ENCODE measurements at regions not wholly inside any gene's neighbourhood (a gene's known extent, or its start where the extent isn't known, plus 50 kb on each side); places are given as distances from the start of the nearest gene placed in this dataset.

- Histone ChIP-seq H3K9me3 (replicated peaks; ENCODE audit: insufficient read depth, low read length) (no peaks in the 10 kb centered on the region), H3K9me2 (replicated peaks; ENCODE audit: insufficient read depth, low read length) (no peaks in the 10 kb centered on the region), H4K20me1 (ENCODE audit: insufficient read depth, low read length) (no peaks in the 10 kb centered on the region), H3K79me2 (ENCODE audit: low read length) (no peaks in the 10 kb centered on the region), H3K27me3 (replicated peaks; ENCODE audit: insufficient read depth, low read length) (no peaks in the 10 kb centered on the region), H3F3A (ENCODE audit: insufficient read depth, low read length) (no peaks in the 10 kb centered on the region), H3K9ac (ENCODE audit: low read length) (no peak overlapping the region), H3K4me3 (ENCODE audit: low read length) (no peak overlapping the region), H3K4me1 (ENCODE audit: low read length) (peaks cover 30% of the 10 kb centered on the region), H3K36me3 (replicated peaks; ENCODE audit: insufficient read depth, low read length) (no peaks in the 10 kb centered on the region), H3K27ac (ENCODE audit: low read length) (no peak overlapping the region), H3K4me2 (ENCODE audit: low read depth, low read length) (no peak overlapping the region), H2AFZ (ENCODE audit: low read length) (no peak overlapping the region)
- no peak for TF ChIP-seq EZH2phosphoT487 (IDR thresholded peaks at IDR 0.05; ENCODE audit: low read length)
- TF ChIP-seq EZH2 (optimal IDR thresholded peaks at IDR 0.05; ENCODE audit: low read depth, low read length), result no peak
- TF ChIP-seq CTCF (IDR thresholded peaks at IDR 0.05; ENCODE audit: low read length), result no peak
- DNase-seq, result no peak
These were observed 518.4 kb upstream of the CAMK1G start for GRCh38 chr1:209064850-209065706.

- Histone ChIP-seq H3K27ac (ENCODE audit: low read length) (no peak overlapping the region), H3K36me3 (replicated peaks; ENCODE audit: insufficient read depth, low read length) (no peaks in the 10 kb centered on the region)
- DNase-seq, result no peak
These were observed 511.0 kb upstream of the CAMK1G start for GRCh38 chr1:209072481-209072880.

GRCh38 chr1:209073879-209074278 is 509.6 kb upstream of the CAMK1G start:
- no peak for DNase-seq
- no peak overlapping the region for H3K4me3 ChIP-seq (ENCODE audit: low read length)
- H3K9ac ChIP-seq (ENCODE audit: low read length), result no peak overlapping the region

More at GRCh38 chr1:209072481-209072880, 511.0 kb upstream of the CAMK1G start:
- peaks cover 12% of the 10 kb centered on the region for H3K4me1 ChIP-seq (ENCODE audit: low read length)
- no peak overlapping the region for H2AFZ ChIP-seq (ENCODE audit: low read length)
- H3K79me2 ChIP-seq (ENCODE audit: low read length), result no peaks in the 10 kb centered on the region
- H3K4me2 ChIP-seq (ENCODE audit: low read depth, low read length), result no peak overlapping the region
- no peak for TF ChIP-seq EZH2 (optimal IDR thresholded peaks at IDR 0.05; ENCODE audit: low read depth, low read length)
- TF ChIP-seq CTCF (IDR thresholded peaks at IDR 0.05; ENCODE audit: low read length), result no peak
- TF ChIP-seq EZH2phosphoT487 (IDR thresholded peaks at IDR 0.05; ENCODE audit: low read length), result no peak
- H3K4me3 ChIP-seq (ENCODE audit: low read length), result no peak overlapping the region
- no peaks in the 10 kb centered on the region for H3K9me3 ChIP-seq (replicated peaks; ENCODE audit: insufficient read depth, low read length)
- no peaks in the 10 kb centered on the region for H3K9me2 ChIP-seq (replicated peaks; ENCODE audit: insufficient read depth, low read length)
- H3K27me3 ChIP-seq (replicated peaks; ENCODE audit: insufficient read depth, low read length), result no peaks in the 10 kb centered on the region
- no peaks in the 10 kb centered on the region for H4K20me1 ChIP-seq (ENCODE audit: insufficient read depth, low read length)
- H3K9ac ChIP-seq (ENCODE audit: low read length), result no peak overlapping the region
- H3F3A ChIP-seq (ENCODE audit: insufficient read depth, low read length), result no peaks in the 10 kb centered on the region

More at GRCh38 chr1:209073879-209074278, 509.6 kb upstream of the CAMK1G start:
- Histone ChIP-seq H3K79me2 (ENCODE audit: low read length) (no peaks in the 10 kb centered on the region), H3K4me2 (ENCODE audit: low read depth, low read length) (no peak overlapping the region), H3K9me3 (replicated peaks; ENCODE audit: insufficient read depth, low read length) (no peaks in the 10 kb centered on the region), H3K4me1 (ENCODE audit: low read length) (peaks cover 6% of the 10 kb centered on the region), H3K27ac (ENCODE audit: low read length) (no peak overlapping the region), H3K36me3 (replicated peaks; ENCODE audit: insufficient read depth, low read length) (no peaks in the 10 kb centered on the region), H4K20me1 (ENCODE audit: insufficient read depth, low read length) (no peaks in the 10 kb centered on the region), H3K9me2 (replicated peaks; ENCODE audit: insufficient read depth, low read length) (no peaks in the 10 kb centered on the region), H3F3A (ENCODE audit: insufficient read depth, low read length) (no peaks in the 10 kb centered on the region), H3K27me3 (replicated peaks; ENCODE audit: insufficient read depth, low read length) (no peaks in the 10 kb centered on the region), H2AFZ (ENCODE audit: low read length) (no peak overlapping the region)
- TF ChIP-seq EZH2phosphoT487 (IDR thresholded peaks at IDR 0.05; ENCODE audit: low read length) (no peak), EZH2 (optimal IDR thresholded peaks at IDR 0.05; ENCODE audit: low read depth, low read length) (no peak), CTCF (IDR thresholded peaks at IDR 0.05; ENCODE audit: low read length) (no peak)

All from MM.1S (cell line).